ENCODE measurements at regions not wholly inside any gene's neighbourhood (a gene's known extent, or its start where the extent isn't known, plus 50 kb on each side); places are given as distances from the start of the nearest gene placed in this dataset.
"Not testable (repeated sequence)": the region's sequence is repeated elsewhere in the genome, so short reads cannot be mapped to it uniquely, and the experiment has no call there.

GRCh38 chrX:128992107-128992971 lies 531.0 kb downstream of the SMARCA1 start:
- no peaks in the 10 kb centered on the region for H3K4me1 ChIP-seq
- no peak overlapping the region for H3K9ac ChIP-seq
- peaks cover 31 to 79% (median 59%) of the 10 kb centered on the region in 11 experiments for H3K27me3 ChIP-seq
- H3K4me3 ChIP-seq, result no peak overlapping the region
- peaks cover 12 to 65% (median 36%) of the 10 kb centered on the region in 11 experiments; a peak in 18 of 22 replicates for H3K9me3 ChIP-seq (replicated peaks in 1 of 11)
- H4K20me1 ChIP-seq, result no peaks in the 10 kb centered on the region
- H3K27ac ChIP-seq, result no peak overlapping the region
- TF ChIP-seq Cebpa-rat (IDR thresholded peaks at IDR 0.05), result no peak
- no peak overlapping the region for H3K4me2 ChIP-seq
- H3K36me3 ChIP-seq, result no peaks in the 10 kb centered on the region

- Histone ChIP-seq H3K4me3 (no peak overlapping the region), H3K27me3 (peaks cover 55 to 81% (median 75%) of the 10 kb centered on the region in 11 experiments), H3K9ac (no peak overlapping the region), H3K27ac (no peak overlapping the region), H3K4me1 (no peaks in the 10 kb centered on the region), H3K4me2 (no peak overlapping the region), H3K36me3 (no peaks in the 10 kb centered on the region), H3K9me3 (replicated peaks in 1 of 11) (no peaks in the 10 kb centered on the region), H4K20me1 (0 out of 22 replicates have a peak, but pooled peaks cover 0 to 3% (median 0%) of the 10 kb centered on the region in 11 experiments)
- no peak for TF ChIP-seq Cebpa-rat (IDR thresholded peaks at IDR 0.05)
Observed at GRCh38 chrX:128975745-128976144, 547.5 kb downstream of the SMARCA1 start.

- H3K36me3 ChIP-seq, result no peaks in the 10 kb centered on the region
- no peak overlapping the region for H3K4me3 ChIP-seq
- H3K4me1 ChIP-seq, result no peaks in the 10 kb centered on the region
- no peak for TF ChIP-seq Cebpa-rat (IDR thresholded peaks at IDR 0.05)
- H3K27ac ChIP-seq, result no peak overlapping the region
- no peak overlapping the region for H3K9ac ChIP-seq
- H3K4me2 ChIP-seq, result no peak overlapping the region
- 0 out of 22 replicates have a peak, but pooled peaks cover 0 to 2% (median 0%) of the 10 kb centered on the region in 11 experiments for H4K20me1 ChIP-seq
- peaks cover 80 to 100% (median 98%) of the 10 kb centered on the region in 11 experiments for H3K27me3 ChIP-seq
- H3K9me3 ChIP-seq (replicated peaks in 1 of 11), result no peaks in the 10 kb centered on the region
Observed at GRCh38 chrX:128973033-128973432, 550.3 kb downstream of the SMARCA1 start.

GRCh38 chrX:128961290-128961689 lies 562.0 kb downstream of the SMARCA1 start:
- Histone ChIP-seq H3K4me3 (no peak overlapping the region), H3K4me1 (no peaks in the 10 kb centered on the region), H4K20me1 (no peaks in the 10 kb centered on the region), H3K27me3 (peaks cover 34 to 88% (median 72%) of the 10 kb centered on the region in 11 experiments), H3K27ac (no peak overlapping the region), H3K9ac (no peak overlapping the region), H3K9me3 (replicated peaks in 1 of 11) (peaks cover 0 to 22% (median 9%) of the 10 kb centered on the region in 11 experiments; a peak in 10 of 22 replicates), H3K36me3 (no peaks in the 10 kb centered on the region), H3K4me2 (no peak overlapping the region)
- TF ChIP-seq Cebpa-rat (IDR thresholded peaks at IDR 0.05), result no peak

GRCh38 chrX:128954697-128955096 lies 568.6 kb downstream of the SMARCA1 start:
- not testable (repeated sequence) for H3K4me1 ChIP-seq, H3K4me2 ChIP-seq, H3K9ac ChIP-seq, H3K4me3 ChIP-seq, H4K20me1 ChIP-seq, H3K27ac ChIP-seq, H3K36me3 ChIP-seq
- H3K27me3 ChIP-seq, result peaks cover 8 to 60% (median 39%) of the 10 kb centered on the region in 11 experiments; a peak in 20 of 22 replicates
- H3K9me3 ChIP-seq (replicated peaks in 1 of 11), result peaks cover 29 to 57% (median 37%) of the 10 kb centered on the region in 11 experiments

- no peak for TF ChIP-seq Cebpa-rat (IDR thresholded peaks at IDR 0.05)
- no peaks in the 10 kb centered on the region for H4K20me1 ChIP-seq
- peaks cover 12 to 77% (median 56%) of the 10 kb centered on the region in 11 experiments; a peak in 21 of 22 replicates for H3K27me3 ChIP-seq
- no peak overlapping the region for H3K4me2 ChIP-seq
- peaks cover 0 to 5% (median 0%) of the 10 kb centered on the region in 10 experiments; a peak in 2 of 20 replicates for H3K4me1 ChIP-seq
- H3K36me3 ChIP-seq, result no peaks in the 10 kb centered on the region
- H3K27ac ChIP-seq, result no peak overlapping the region
- H3K9ac ChIP-seq, result no peak overlapping the region
- H3K9me3 ChIP-seq (replicated peaks in 1 of 11), result peaks cover 0 to 23% (median 8%) of the 10 kb centered on the region in 11 experiments; a peak in 14 of 22 replicates
- H3K4me3 ChIP-seq, result no peak overlapping the region
Observed at GRCh38 chrX:128931071-128931470, 592.2 kb downstream of the SMARCA1 start.

GRCh38 chrX:128929271-128930057 lies 593.8 kb downstream of the SMARCA1 start:
- Histone ChIP-seq H3K4me3 (no peak overlapping the region), H3K4me1 (peaks cover 0 to 5% (median 0%) of the 10 kb centered on the region in 10 experiments; a peak in 2 of 20 replicates), H3K9ac (no peak overlapping the region), H3K9me3 (replicated peaks in 1 of 11) (peaks cover 0 to 16% (median 8%) of the 10 kb centered on the region in 11 experiments; a peak in 12 of 22 replicates), H3K27me3 (peaks cover 12 to 90% (median 69%) of the 10 kb centered on the region in 11 experiments; a peak in 21 of 22 replicates), H3K27ac (no peak overlapping the region), H3K4me2 (no peak overlapping the region), H3K36me3 (no peaks in the 10 kb centered on the region), H4K20me1 (no peaks in the 10 kb centered on the region)
- no peak for TF ChIP-seq Cebpa-rat (IDR thresholded peaks at IDR 0.05)

- H3K27me3 ChIP-seq, result peaks cover 12 to 93% (median 77%) of the 10 kb centered on the region in 11 experiments; a peak in 21 of 22 replicates
- no peak for TF ChIP-seq Cebpa-rat (IDR thresholded peaks at IDR 0.05)
Observed at GRCh38 chrX:128928636-128929035, 594.7 kb downstream of the SMARCA1 start.

GRCh38 chrX:128927363-128927762 lies 595.9 kb downstream of the SMARCA1 start:
- Histone ChIP-seq H3K27me3 (peaks cover 16 to 93% (median 82%) of the 10 kb centered on the region in 11 experiments; a peak in 21 of 22 replicates), H3K9ac (no peak overlapping the region), H3K36me3 (no peaks in the 10 kb centered on the region), H3K27ac (no peak overlapping the region), H3K4me3 (no peak overlapping the region), H4K20me1 (no peaks in the 10 kb centered on the region), H3K4me1 (peaks cover 0 to 5% (median 0%) of the 10 kb centered on the region in 10 experiments; a peak in 2 of 20 replicates), H3K4me2 (no peak overlapping the region), H3K9me3 (replicated peaks in 1 of 11) (peaks cover 0 to 16% (median 8%) of the 10 kb centered on the region in 11 experiments; a peak in 12 of 22 replicates)
- TF ChIP-seq Cebpa-rat (IDR thresholded peaks at IDR 0.05), result no peak

More at GRCh38 chrX:128928636-128929035, 594.7 kb downstream of the SMARCA1 start:
- no peaks in the 10 kb centered on the region for H3K36me3 ChIP-seq
- no peak overlapping the region for H3K4me3 ChIP-seq
- H3K27ac ChIP-seq, result no peak overlapping the region
- H4K20me1 ChIP-seq, result no peaks in the 10 kb centered on the region
- peaks cover 0 to 16% (median 8%) of the 10 kb centered on the region in 11 experiments; a peak in 12 of 22 replicates for H3K9me3 ChIP-seq (replicated peaks in 1 of 11)
- H3K9ac ChIP-seq, result no peak overlapping the region
- H3K4me1 ChIP-seq, result peaks cover 0 to 5% (median 0%) of the 10 kb centered on the region in 10 experiments; a peak in 2 of 20 replicates
- H3K4me2 ChIP-seq, result 0 out of 22 replicates have a peak overlapping the region, but pooled peaks of 1 of the 11 experiments have one; percentile 12

Measured in BLaER1 treated with 17β-estradiol and CSF1 and Interleukin-3, amounts not matched to agents 10 nM and 100 nM (cell line).